Large intestine (tissue), 3 donors: ENCODE measurements at regions not wholly inside any gene's neighbourhood (a gene's known extent, or its start where the extent isn't known, plus 50 kb on each side); places are given as distances from the start of the nearest gene placed in this dataset.
"Not testable (repeated sequence)": the region's sequence is repeated elsewhere in the genome, so short reads cannot be mapped to it uniquely, and the experiment has no call there.

Experiments
- DNase-seq, 2 donors: peaks; one replicate each; pipeline versions ENCODE4 v3.0.0 to v3.0.0-alpha.2; 2013
- H3K27ac ChIP-seq: one replicate; pipeline ENCODE4 v1.5.1; 2013; ENCODE audit warnings: low read length
- H3K27me3 ChIP-seq: 2 replicates; pipeline ENCODE4 v1.6.1; 2013; ENCODE audit warnings: low read length; ENCODE audit not compliant: control insufficient read depth, insufficient read depth
- H3K36me3 ChIP-seq: 2 replicates; pipeline ENCODE4 v1.6.1; 2013; ENCODE audit warnings: low read length; ENCODE audit not compliant: control insufficient read depth, insufficient read depth
- H3K4me1 ChIP-seq: one replicate; pipeline ENCODE4 v1.6.1; 2013; ENCODE audit warnings: low read length; ENCODE audit not compliant: control insufficient read depth, insufficient read depth
- H3K4me3 ChIP-seq: one replicate; pipeline ENCODE4 v1.5.1; 2013; ENCODE audit warnings: low read length
- H3K9me3 ChIP-seq: one replicate; pipeline ENCODE4 v1.6.1; 2013; ENCODE audit warnings: mild to moderate bottlenecking, low read depth, low read length, moderate library complexity; ENCODE audit not compliant: control insufficient read depth
- WGBS: methylation state at CpG from one replicate; pipeline ENCODE4 v1.1.5; 2013; ENCODE audit warnings: low lambda C conversion rate; ENCODE audit not compliant: insufficient coverage; 5-methylcytosine and 5-hydroxymethylcytosine counted together

- WGBS = 0% methylated on average over 1 of the region's 4 CpGs
Observed at GRCh38 chr5:79890119-79890929, 100.7 kb downstream of the MTX3 start.

GRCh38 chr5:79888643-79889042 lies 102.4 kb downstream of the MTX3 start:
- WGBS = no CpG with 5 or more reads among the region's 2 CpGs
- Histone ChIP-seq H3K27me3 (no peaks in the 10 kb centered on the region), H3K4me3 (no peak overlapping the region), H3K4me1 (no peaks in the 10 kb centered on the region), H3K36me3 (no peaks in the 10 kb centered on the region), H3K27ac (no peak overlapping the region), H3K9me3 (no peaks in the 10 kb centered on the region)
- no peak for DNase-seq

More at GRCh38 chr5:79890119-79890929, 100.7 kb downstream of the MTX3 start:
- Histone ChIP-seq H3K27ac (no peak overlapping the region), H3K27me3 (no peaks in the 10 kb centered on the region), H3K36me3 (no peaks in the 10 kb centered on the region), H3K4me3 (no peak overlapping the region), H3K4me1 (no peaks in the 10 kb centered on the region), H3K9me3 (no peaks in the 10 kb centered on the region)
- peak in 1 of 2 donors; percentile 16 for DNase-seq

- no peaks in the 10 kb centered on the region for H3K4me1 ChIP-seq
- H3K27ac ChIP-seq = no peak overlapping the region
- no peaks in the 10 kb centered on the region for H3K27me3 ChIP-seq
- no peak overlapping the region for H3K4me3 ChIP-seq
- no peaks in the 10 kb centered on the region for H3K36me3 ChIP-seq
- no peak for DNase-seq
- no peaks in the 10 kb centered on the region for H3K9me3 ChIP-seq
- WGBS = 92% methylated on average over 5 of the region's 10 CpGs
Observed at GRCh38 chr5:79886925-79887655, 104.0 kb downstream of the MTX3 start.

- H3K36me3 ChIP-seq = no peaks in the 10 kb centered on the region
- WGBS = 0% methylated on average over 1 of the region's 5 CpGs
Observed at GRCh38 chr5:79886456-79886855, 104.6 kb downstream of the MTX3 start.

GRCh38 chr5:79879880-79880279 lies 111.2 kb downstream of the MTX3 start:
- H3K4me3 ChIP-seq, H3K9me3 ChIP-seq, H3K36me3 ChIP-seq, H3K27ac ChIP-seq, DNase-seq, H3K27me3 ChIP-seq, H3K4me1 ChIP-seq: not testable (repeated sequence)
- no CpG with 5 or more reads among the region's 1 CpG for WGBS

More at GRCh38 chr5:79886456-79886855, 104.6 kb downstream of the MTX3 start:
- DNase-seq = no peak
- Histone ChIP-seq H3K27ac (no peak overlapping the region), H3K4me1 (no peaks in the 10 kb centered on the region), H3K27me3 (no peaks in the 10 kb centered on the region), H3K9me3 (no peaks in the 10 kb centered on the region), H3K4me3 (no peak overlapping the region)

GRCh38 chr5:79878721-79879336 lies 112.2 kb downstream of the MTX3 start:
- no peaks in the 10 kb centered on the region for H3K9me3 ChIP-seq
- H3K27ac ChIP-seq = no peak overlapping the region
- no peaks in the 10 kb centered on the region for H3K36me3 ChIP-seq
- H3K27me3 ChIP-seq = peaks cover 2% of the 10 kb centered on the region
- no CpG with 5 or more reads among the region's 5 CpGs for WGBS
- no peak for DNase-seq
- H3K4me1 ChIP-seq = no peaks in the 10 kb centered on the region
- no peak overlapping the region for H3K4me3 ChIP-seq

- no CpG with 5 or more reads among the region's 5 CpGs for WGBS
- Histone ChIP-seq H3K36me3 (no peaks in the 10 kb centered on the region), H3K4me1 (no peaks in the 10 kb centered on the region), H3K27me3 (peaks cover 3% of the 10 kb centered on the region), H3K27ac (no peak overlapping the region), H3K9me3 (no peaks in the 10 kb centered on the region), H3K4me3 (no peak overlapping the region)
- DNase-seq = no peak
Observed at GRCh38 chr5:79878136-79878679, 112.9 kb downstream of the MTX3 start.

GRCh38 chr5:79876456-79876855 lies 114.6 kb downstream of the MTX3 start:
- Histone ChIP-seq H3K27me3 (peaks cover 7% of the 10 kb centered on the region), H3K27ac (no peak overlapping the region)
- WGBS = no CpG with 5 or more reads among the region's 1 CpG

GRCh38 chr5:79875230-79875629 lies 115.8 kb downstream of the MTX3 start:
- no peak overlapping the region for H3K27ac ChIP-seq
- no peaks in the 10 kb centered on the region for H3K36me3 ChIP-seq
- H3K4me3 ChIP-seq = no peak overlapping the region
- WGBS = no CpG with 5 or more reads among the region's 10 CpGs
- H3K27me3 ChIP-seq = peaks cover 11% of the 10 kb centered on the region
- no peaks in the 10 kb centered on the region for H3K4me1 ChIP-seq
- DNase-seq = no peak
- no peaks in the 10 kb centered on the region for H3K9me3 ChIP-seq

More at GRCh38 chr5:79876456-79876855, 114.6 kb downstream of the MTX3 start:
- no peak for DNase-seq
- H3K36me3 ChIP-seq = no peaks in the 10 kb centered on the region
- H3K4me3 ChIP-seq = no peak overlapping the region
- no peaks in the 10 kb centered on the region for H3K9me3 ChIP-seq
- H3K4me1 ChIP-seq = no peaks in the 10 kb centered on the region

- H3K27me3 ChIP-seq = peaks cover 11% of the 10 kb centered on the region
- H3K27ac ChIP-seq = no peak overlapping the region
- WGBS = 100% methylated on average over 1 of the region's 8 CpGs
- H3K36me3 ChIP-seq = no peaks in the 10 kb centered on the region
- H3K9me3 ChIP-seq = no peaks in the 10 kb centered on the region
- H3K4me1 ChIP-seq = no peaks in the 10 kb centered on the region
- no peak for DNase-seq
- H3K4me3 ChIP-seq = no peak overlapping the region
Observed at GRCh38 chr5:79873187-79873586, 117.9 kb downstream of the MTX3 start.
